Sigmoid colon (tissue), 4 donors: ENCODE measurements at regions not wholly inside any gene's neighbourhood (a gene's known extent, or its start where the extent isn't known, plus 50 kb on each side); places are given as distances from the start of the nearest gene placed in this dataset.

Source experiments
- EP300 ChIP-seq, 4 donors: sonication (generic); formaldehyde crosslinking; IDR thresholded peaks; one replicate each; pipeline ENCODE4 v1.6.1; 2017; ENCODE audit warnings: antibody characterized with exemption in 4 of 4
- POLR2A ChIP-seq, 2 donors: fragments of 450-650 bp; IDR thresholded peaks; one replicate each; pipeline ENCODE4 v1.6.1; 2016; ENCODE audit warnings: antibody characterized with exemption in 2 of 2, mild to moderate bottlenecking in 2 of 2, moderate library complexity in 2 of 2
- POLR2AphosphoS5 ChIP-seq, 4 donors: sonication (generic); formaldehyde crosslinking; IDR thresholded peaks; one replicate each; pipeline ENCODE4 v1.6.1; 2017; ENCODE audit warnings: antibody characterized with exemption in 4 of 4
- TF ChIP-seq, protein P1 (sequence below), 4 experiments: fragments of 450-650 bp in 3 of 4; fragments of 200-600 bp in 1 of 4; IDR thresholded peaks; one replicate each; pipeline ENCODE4 v1.5.1; 2016 to 2019; ENCODE audit warnings: antibody characterized with exemption in 4 of 4, mild to moderate bottlenecking in 3 of 4, moderate library complexity in 2 of 4

DNA sequence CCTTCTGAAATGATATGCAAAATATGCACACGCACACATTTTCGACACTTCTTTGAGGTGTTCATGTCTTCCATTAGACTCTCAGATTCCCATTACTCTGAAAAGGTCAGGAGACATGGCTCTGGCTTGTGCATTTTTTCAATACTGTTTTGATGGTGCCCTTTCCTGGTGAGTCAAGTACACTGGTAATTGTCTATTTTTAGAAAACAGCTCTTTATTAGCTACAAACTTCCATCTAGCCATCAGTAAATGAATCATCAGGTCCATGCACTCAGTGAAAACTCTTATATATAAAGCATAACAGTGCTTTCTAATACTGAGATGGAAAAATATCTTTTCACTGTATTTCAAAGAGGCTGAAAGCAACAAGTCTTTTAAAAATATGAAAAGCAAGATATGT lies 194.9 kb downstream of the GALNT1 start:
- no peak for TF ChIP-seq POLR2A (IDR thresholded peaks at IDR 0.05)
- TF ChIP-seq, protein P1, sequence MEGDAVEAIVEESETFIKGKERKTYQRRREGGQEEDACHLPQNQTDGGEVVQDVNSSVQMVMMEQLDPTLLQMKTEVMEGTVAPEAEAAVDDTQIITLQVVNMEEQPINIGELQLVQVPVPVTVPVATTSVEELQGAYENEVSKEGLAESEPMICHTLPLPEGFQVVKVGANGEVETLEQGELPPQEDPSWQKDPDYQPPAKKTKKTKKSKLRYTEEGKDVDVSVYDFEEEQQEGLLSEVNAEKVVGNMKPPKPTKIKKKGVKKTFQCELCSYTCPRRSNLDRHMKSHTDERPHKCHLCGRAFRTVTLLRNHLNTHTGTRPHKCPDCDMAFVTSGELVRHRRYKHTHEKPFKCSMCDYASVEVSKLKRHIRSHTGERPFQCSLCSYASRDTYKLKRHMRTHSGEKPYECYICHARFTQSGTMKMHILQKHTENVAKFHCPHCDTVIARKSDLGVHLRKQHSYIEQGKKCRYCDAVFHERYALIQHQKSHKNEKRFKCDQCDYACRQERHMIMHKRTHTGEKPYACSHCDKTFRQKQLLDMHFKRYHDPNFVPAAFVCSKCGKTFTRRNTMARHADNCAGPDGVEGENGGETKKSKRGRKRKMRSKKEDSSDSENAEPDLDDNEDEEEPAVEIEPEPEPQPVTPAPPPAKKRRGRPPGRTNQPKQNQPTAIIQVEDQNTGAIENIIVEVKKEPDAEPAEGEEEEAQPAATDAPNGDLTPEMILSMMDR (IDR thresholded peaks at IDR 0.05): no peak
- no peak for TF ChIP-seq POLR2AphosphoS5 (IDR thresholded peaks at IDR 0.05)
- no peak for TF ChIP-seq EP300 (IDR thresholded peaks at IDR 0.05)
